ENCODE measurements at regions not wholly inside any gene's neighbourhood (a gene's known extent, or its start where the extent isn't known, plus 50 kb on each side); places are given as distances from the start of the nearest gene placed in this dataset.

DNA sequence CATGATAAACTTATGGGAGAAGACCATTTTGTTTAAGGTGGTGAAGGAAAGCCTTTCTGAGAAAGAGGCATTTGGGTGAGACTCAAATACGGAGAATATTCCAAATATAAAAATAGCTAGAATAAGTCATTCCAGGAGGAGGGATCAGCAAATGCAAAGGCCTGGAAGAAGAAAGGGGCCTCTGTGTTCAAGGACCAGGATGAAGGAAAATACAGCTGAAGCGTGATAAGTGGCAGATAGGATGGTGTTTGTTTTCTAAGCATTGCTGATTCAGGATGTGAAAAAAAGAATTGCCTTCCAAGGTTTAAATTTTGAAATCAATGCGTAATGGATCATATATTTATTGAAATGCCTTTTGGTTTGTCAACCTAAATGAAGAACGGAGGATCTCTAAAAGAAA is 59.4 kb upstream of the CAST start:
- no CpG with 5 or more reads among the region's 4 CpGs for WGBS (ENCODE audit: extremely low coverage, insufficient read length, low lambda C conversion rate)

More for the DNA sequence above, 59.4 kb upstream of the CAST start:
- no peak overlapping the region for H2BK12ac ChIP-seq (ENCODE audit: insufficient read length, low read depth, low read length)
- no peak overlapping the region for H2BK5ac ChIP-seq (ENCODE audit: insufficient read length, low read length)
- H3K4me1 ChIP-seq (ENCODE audit: insufficient read depth, low read length), result no peaks in the 10 kb centered on the region
- no peak overlapping the region for H3K4me2 ChIP-seq (ENCODE audit: insufficient read depth, insufficient read length, low read length)
- no peaks in the 10 kb centered on the region for H3K79me1 ChIP-seq (ENCODE audit: insufficient read depth, low read depth, low read length, poor library complexity, severe bottlenecking)
- no peak for DNase-seq
- H4K91ac ChIP-seq (ENCODE audit: insufficient read length, low read depth, low read length), result no peak overlapping the region
- H2AK5ac ChIP-seq (ENCODE audit: insufficient read length, low read length), result no peak overlapping the region
- H3K27ac Mint-ChIP-seq, result no peak overlapping the region
- H3K9me3 ChIP-seq (ENCODE audit: control insufficient read depth, low read depth, low read length), result no peaks in the 10 kb centered on the region
- no peak overlapping the region for H3K9ac ChIP-seq (ENCODE audit: extremely low read depth, insufficient read length, low read length)
- no peak overlapping the region for H4K5ac ChIP-seq (ENCODE audit: insufficient read length, low read depth, low read length)
- peaks cover 0 to 8% of the 10 kb centered on the region in 2 experiments; a peak in 3 of 5 replicates for H3K9me3 Mint-ChIP-seq
- no peak overlapping the region for H3K18ac ChIP-seq (ENCODE audit: insufficient read length, low read depth, low read length)
- H2BK20ac ChIP-seq (ENCODE audit: low read depth, low read length, poor library complexity, severe bottlenecking), result no peak overlapping the region
- H2BK15ac ChIP-seq (ENCODE audit: low read depth, low read length), result no peak overlapping the region
- H2AFZ ChIP-seq (ENCODE audit: low read length), result no peak overlapping the region
- no peaks in the 10 kb centered on the region for H3K79me2 ChIP-seq (ENCODE audit: insufficient read depth, low read length)
- H3K14ac ChIP-seq (ENCODE audit: insufficient read depth, low read length), result no peak overlapping the region
- H3K27ac ChIP-seq (ENCODE audit: insufficient read length, low read depth, low read length), result no peak overlapping the region
- peaks cover 0 to 8% (median 0%) of the 10 kb centered on the region in 3 experiments; a peak in 2 of 7 replicates for H3K36me3 Mint-ChIP-seq (ENCODE audit: insufficient read depth in 1 of 3, low read depth in 3 of 3)
- no peaks in the 10 kb centered on the region for H3K23me2 ChIP-seq (ENCODE audit: insufficient read length, low read depth, low read length, poor library complexity, severe bottlenecking)
- no peak overlapping the region for H3K4ac ChIP-seq (ENCODE audit: low read depth, low read length)
- H3K27me3 ChIP-seq (ENCODE audit: insufficient read depth, low read length), result no peaks in the 10 kb centered on the region
- H4K8ac ChIP-seq (replicated peaks; ENCODE audit: insufficient read length, low read depth, low read length), result no peak overlapping the region
- H3K4me3 Mint-ChIP-seq, result no peak overlapping the region
- peaks cover 7 to 8% of the 10 kb centered on the region in 2 experiments; a peak in 3 of 4 replicates for H3K4me1 Mint-ChIP-seq
- TF ChIP-seq, protein P1, sequence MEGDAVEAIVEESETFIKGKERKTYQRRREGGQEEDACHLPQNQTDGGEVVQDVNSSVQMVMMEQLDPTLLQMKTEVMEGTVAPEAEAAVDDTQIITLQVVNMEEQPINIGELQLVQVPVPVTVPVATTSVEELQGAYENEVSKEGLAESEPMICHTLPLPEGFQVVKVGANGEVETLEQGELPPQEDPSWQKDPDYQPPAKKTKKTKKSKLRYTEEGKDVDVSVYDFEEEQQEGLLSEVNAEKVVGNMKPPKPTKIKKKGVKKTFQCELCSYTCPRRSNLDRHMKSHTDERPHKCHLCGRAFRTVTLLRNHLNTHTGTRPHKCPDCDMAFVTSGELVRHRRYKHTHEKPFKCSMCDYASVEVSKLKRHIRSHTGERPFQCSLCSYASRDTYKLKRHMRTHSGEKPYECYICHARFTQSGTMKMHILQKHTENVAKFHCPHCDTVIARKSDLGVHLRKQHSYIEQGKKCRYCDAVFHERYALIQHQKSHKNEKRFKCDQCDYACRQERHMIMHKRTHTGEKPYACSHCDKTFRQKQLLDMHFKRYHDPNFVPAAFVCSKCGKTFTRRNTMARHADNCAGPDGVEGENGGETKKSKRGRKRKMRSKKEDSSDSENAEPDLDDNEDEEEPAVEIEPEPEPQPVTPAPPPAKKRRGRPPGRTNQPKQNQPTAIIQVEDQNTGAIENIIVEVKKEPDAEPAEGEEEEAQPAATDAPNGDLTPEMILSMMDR (conservative IDR thresholded peaks at IDR 0.05), result no peak
- peaks cover 3% of the 10 kb centered on the region for H3K27me3 Mint-ChIP-seq (ENCODE audit: low read depth)
- H3K56ac ChIP-seq (ENCODE audit: insufficient read length, low read depth, low read length), result no peak overlapping the region
- no peak overlapping the region for H3T11ph ChIP-seq (ENCODE audit: low read length)
- no peak overlapping the region for H2BK120ac ChIP-seq (ENCODE audit: low read depth, low read length, poor library complexity, severe bottlenecking)
- no peaks in the 10 kb centered on the region for H4K20me1 ChIP-seq (ENCODE audit: control insufficient read depth, insufficient read depth, insufficient read length)
- H3K23ac ChIP-seq (ENCODE audit: insufficient read length, low read depth, low read length), result no peak overlapping the region

Measured in H9 (cell line).